HCT116 (cell line): ENCODE measurements at regions not wholly inside any gene's neighbourhood (a gene's known extent, or its start where the extent isn't known, plus 50 kb on each side); places are given as distances from the start of the nearest gene placed in this dataset.

ENCODE experiments used
- ATAC-seq: fragments of 200-7000 bp; cut with Tn5 transposase; 2 replicates; pipeline ENCODE4 v1.9.1; 2020; ENCODE audit warnings: mild to moderate bottlenecking, moderate library complexity
- BruUV-seq: library from RNA; stranded (reverse); fragments of 400-500 nt; replicated peaks from 2 replicates; lab custom pipeline; 2021; lab: Mats Ljungman, UMichigan
- CTCF ChIA-PET: fragments of 300-600 bp; sonication (Branson Sonifier 250); formaldehyde crosslinking; loops from one replicate; lab custom pipeline; 2021; ENCODE audit warnings: antibody characterized with exemption; lab: Charles Lee
- POLR2A ChIA-PET: fragments of 300-600, 350-600 bp; sonication (Branson Sonifier 250); formaldehyde crosslinking; loops from one replicate; lab custom pipeline; 2021; ENCODE audit warnings: antibody characterized with exemption; lab: Charles Lee
- RAD21 ChIA-PET, 2 experiments: fragments of 300-600 bp; sonication (Branson Sonifier 250); formaldehyde crosslinking; loops; one replicate each; lab custom pipeline; 2023; ENCODE audit warnings: low total read pairs in 2 of 2; ENCODE audit not compliant: uncharacterized antibody in 2 of 2, unreplicated experiment in 2 of 2, low non-redundant PET in 1 of 2; lab: Charles Lee
- DNase-seq: peaks from one replicate; pipeline ENCODE4 v3.0.0-alpha.2; 2010; ENCODE audit warnings: low read depth, low spot score
- H2AFZ ChIP-seq: fragments of 200-600 bp; shearing (Covaris generic), sonication (generic); 2 replicates; pipeline ENCODE4 v1.6.1; 2017; ENCODE audit warnings: low read depth, mixed run types, mixed read lengths, antibody characterized with exemption, low read length; ENCODE audit not compliant: poor library complexity, severe bottlenecking
- H3K27ac ChIP-seq: 2 replicates; pipeline ENCODE4 v1.5.1; 2012; ENCODE audit warnings: low read depth, low read length
- H3K27me3 ChIP-seq: fragments of 200-600 bp; sonication (generic); 2 replicates; pipeline ENCODE4 v1.6.1; 2016; ENCODE audit warnings: mixed run types, low read length, mixed read lengths; ENCODE audit not compliant: insufficient read depth
- H3K36me3 ChIP-seq, 2 experiments: fragments of 200-500 bp in 1 of 2; fragments of 200-600 bp in 1 of 2; sonication (Bioruptor generic) in 1 of 2; sonication (generic) in 1 of 2; 2 replicates each; pipeline versions ENCODE4 v1.5.1 to v1.6.1; 2014 to 2016; ENCODE audit warnings: low read length in 2 of 2, inconsistent platforms in 1 of 2, mixed read lengths in 1 of 2, mixed run types in 1 of 2; ENCODE audit not compliant: insufficient read depth in 2 of 2, control insufficient read depth in 1 of 2
- H3K4me1 ChIP-seq, 2 experiments: fragments of 200-600 bp in 1 of 2; sonication (generic) in 1 of 2; 2 replicates each; pipeline versions ENCODE4 v1.5.1 to v1.6.1; 2012 to 2017; ENCODE audit warnings: low read length in 2 of 2, inconsistent platforms in 1 of 2, mild to moderate bottlenecking in 1 of 2, mixed read lengths in 1 of 2, mixed run types in 1 of 2, moderate library complexity in 1 of 2; ENCODE audit not compliant: insufficient read depth in 2 of 2, control insufficient read depth in 1 of 2
- H3K4me2 ChIP-seq: fragments of 200-600 bp; sonication (generic); 2 replicates; pipeline ENCODE4 v1.6.1; 2017; ENCODE audit warnings: mixed run types, low read length, mixed read lengths
- H3K4me3 ChIP-seq, 2 experiments: fragments of 200-600 bp in 1 of 2; sonication (generic) in 1 of 2; replicated peaks in 1 of 2; 2 replicates each; pipeline ENCODE4 v1.5.1; 2011 to 2016; ENCODE audit warnings: low read length in 2 of 2, control low read depth in 1 of 2, low read depth in 1 of 2, mild to moderate bottlenecking in 1 of 2, mixed read lengths in 1 of 2, mixed run types in 1 of 2
- H3K79me2 ChIP-seq: fragments of 200-600 bp; sonication (generic); 2 replicates; pipeline ENCODE4 v1.6.1; 2017; ENCODE audit warnings: mild to moderate bottlenecking, mixed run types, low read length, moderate library complexity, mixed read lengths; ENCODE audit not compliant: insufficient read depth
- H3K9ac ChIP-seq: fragments of 200-600 bp; sonication (generic); 2 replicates; pipeline ENCODE4 v1.6.1; 2016; ENCODE audit warnings: low read length, mixed read lengths
- H3K9me2 ChIP-seq: fragments of 200-600 bp; sonication (generic), shearing (Covaris generic); 2 replicates; pipeline ENCODE4 v1.6.1; 2017; ENCODE audit warnings: mixed run types, mild to moderate bottlenecking, moderate library complexity; ENCODE audit not compliant: insufficient read depth
- H3K9me3 ChIP-seq, 2 experiments: fragments of 200-500 bp in 1 of 2; fragments of 200-600 bp in 1 of 2; sonication (Bioruptor generic) in 1 of 2; sonication (generic) in 1 of 2; 2 replicates each; pipeline ENCODE4 v1.6.1; 2014 to 2017; ENCODE audit warnings: low read length in 2 of 2, mixed read lengths in 2 of 2, inconsistent platforms in 1 of 2, low read depth in 1 of 2, mild to moderate bottlenecking in 1 of 2, mixed run types in 1 of 2, moderate library complexity in 1 of 2; ENCODE audit not compliant: control insufficient read depth in 1 of 2, insufficient read depth in 1 of 2
- H4K20me1 ChIP-seq: fragments of 200-600 bp; sonication (generic), shearing (Covaris generic); 2 replicates; pipeline ENCODE4 v1.6.1; 2017; ENCODE audit warnings: mixed run types, mild to moderate bottlenecking, moderate library complexity; ENCODE audit not compliant: insufficient read depth
- ATF3 ChIP-seq: IDR thresholded peaks from 2 replicates; pipeline ENCODE4 v1.6.1; 2012
- CBX3 ChIP-seq: IDR thresholded peaks from 2 replicates; pipeline ENCODE4 v1.6.1; 2012; ENCODE audit warnings: low read depth
- CEBPB ChIP-seq: IDR thresholded peaks from 2 replicates; pipeline ENCODE4 v1.6.1; 2012; ENCODE audit warnings: low read depth
- CTCF ChIP-seq, 3 experiments: fragments of 200-600 bp in 1 of 3; sonication (generic) in 1 of 3; IDR thresholded peaks in 2 of 3; conservative IDR thresholded peaks in 1 of 3; 2 replicates each; pipeline ENCODE4 v1.5.1; 2012 to 2017; ENCODE audit warnings: low read depth in 2 of 3, low read length in 2 of 3, antibody characterized with exemption in 1 of 3, borderline replicate concordance in 1 of 3, control low read depth in 1 of 3, mild to moderate bottlenecking in 1 of 3, mixed read lengths in 1 of 3, mixed run types in 1 of 3, moderate library complexity in 1 of 3; ENCODE audit not compliant: insufficient read depth in 1 of 3
- ELF1 ChIP-seq: IDR thresholded peaks from 2 replicates; pipeline ENCODE4 v1.6.1; 2012; ENCODE audit warnings: low read depth, borderline replicate concordance
- EZH2 ChIP-seq: fragments of 200-600 bp; sonication (generic); IDR thresholded peaks from 2 replicates; pipeline ENCODE4 v1.6.1; 2017; ENCODE audit warnings: antibody characterized with exemption, mixed run types
- EZH2phosphoT487 ChIP-seq: fragments of 200-600 bp; IDR thresholded peaks from 2 replicates; pipeline ENCODE4 v1.6.1; 2018; ENCODE audit warnings: antibody characterized with exemption, borderline replicate concordance
- FOSL1 ChIP-seq: IDR thresholded peaks from 2 replicates; pipeline ENCODE4 v1.6.1; 2012; ENCODE audit warnings: low read depth
- MAX ChIP-seq: IDR thresholded peaks from 2 replicates; pipeline ENCODE4 v1.6.1; 2012
- POLR2AphosphoS5 ChIP-seq: IDR thresholded peaks from 2 replicates; pipeline ENCODE4 v1.6.1; 2011; ENCODE audit warnings: mild to moderate bottlenecking, low read depth, low read length, moderate library complexity
- RAD21 ChIP-seq: IDR thresholded peaks from 2 replicates; pipeline ENCODE4 v1.6.1; 2012; ENCODE audit warnings: low read depth, mild to moderate bottlenecking
- REST ChIP-seq: IDR thresholded peaks from 2 replicates; pipeline ENCODE4 v1.6.1; 2012; ENCODE audit warnings: low read depth
- SIN3A ChIP-seq: IDR thresholded peaks from 2 replicates; pipeline ENCODE4 v1.6.1; 2012; ENCODE audit warnings: low read depth
- SRF ChIP-seq: IDR thresholded peaks from 2 replicates; pipeline ENCODE4 v1.6.1; 2012; ENCODE audit warnings: low read depth
- YY1 ChIP-seq: IDR thresholded peaks from 2 replicates; pipeline ENCODE4 v1.6.1; 2011; ENCODE audit warnings: low read length, low read depth, moderate library complexity, mild to moderate bottlenecking; ENCODE audit not compliant: insufficient replicate concordance; ENCODE audit errors: extremely low read depth
- intact Hi-C: fragments of 100-400 bp; cut with micrococcal nuclease; formaldehyde crosslinking; loops from 2 replicates; pipeline ENCODE4 v1.10.0; 2022

DNA sequence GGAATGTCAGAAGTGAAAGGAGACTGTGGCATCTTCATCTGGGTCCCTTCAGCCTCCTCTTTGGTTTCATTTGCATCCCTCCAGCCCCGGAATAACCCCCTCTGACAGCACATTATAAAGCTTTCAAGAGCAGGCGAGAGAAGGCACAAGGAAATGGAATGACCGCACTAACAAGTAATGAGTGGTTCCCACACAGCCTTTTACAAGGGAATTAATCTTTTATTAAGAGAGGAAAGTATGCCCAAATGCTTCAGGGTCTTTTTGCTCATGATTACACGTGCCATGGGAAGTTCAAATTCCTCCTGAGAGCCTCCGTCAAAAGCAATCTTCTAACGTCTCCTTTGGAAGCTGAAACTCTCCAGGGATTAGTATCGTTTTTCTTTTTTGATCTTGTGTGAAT lies 347.0 kb downstream of the BTBD3 start:
- TF ChIP-seq RAD21 (no peak), MAX (no peak), FOSL1 (no peak), EZH2phosphoT487 (no peak), SRF (no peak), ELF1 (no peak), REST (no peak), CBX3 (no peak), EZH2 (no peak), CEBPB (no peak), ATF3 (no peak), POLR2AphosphoS5 (no peak), CTCF (IDR thresholded peaks at IDR 0.05 in 2 of 3, conservative IDR thresholded peaks at IDR 0.05 in 1 of 3; ENCODE audit: borderline replicate concordance in 1 of 3, insufficient read depth in 1 of 3, low read depth in 2 of 3, low read length in 2 of 3) (no peak), YY1 (no peak), SIN3A (no peak)
- no peaks in the 10 kb centered on the region for H3K4me1 ChIP-seq
- DNase-seq (no peak), ATAC-seq (no peak)
- no peaks in the 10 kb centered on the region for H3K27me3 ChIP-seq
- peaks cover 1 to 11% of the 10 kb centered on the region in 2 experiments; a peak in 2 of 4 replicates for H3K9me3 ChIP-seq
- no peak overlapping the region for H3K27ac ChIP-seq
- H4K20me1 ChIP-seq: no peaks in the 10 kb centered on the region
- H3K9me2 ChIP-seq: no peaks in the 10 kb centered on the region
- H3K36me3 ChIP-seq: no peaks in the 10 kb centered on the region
- BruUV-seq: no TSS peak
- H2AFZ ChIP-seq: no peak overlapping the region
- H3K79me2 ChIP-seq: no peaks in the 10 kb centered on the region
- no peak overlapping the region for H3K4me2 ChIP-seq
- CTCF ChIA-PET: no interaction called here
- intact Hi-C loops: no loop called here
- H3K9ac ChIP-seq: no peak overlapping the region
- no peak overlapping the region for H3K4me3 ChIP-seq
- RAD21 ChIA-PET: no interaction called here
- POLR2A ChIA-PET: no interaction called here
